OCI-LY3 (cell line): ENCODE measurements at regions not wholly inside any gene's neighbourhood (a gene's known extent, or its start where the extent isn't known, plus 50 kb on each side); places are given as distances from the start of the nearest gene placed in this dataset.

Experiments
- H2AFZ ChIP-seq: fragments of 200-600, 300-600 bp; shearing (Covaris generic); 2 replicates; pipeline ENCODE4 v1.6.0; 2014; ENCODE audit warnings: antibody characterized with exemption, low read depth, low read length
- H3K27ac ChIP-seq: fragments of 200-600, 300-600 bp; sonication (generic); 2 replicates; pipeline ENCODE4 v1.5.1; 2014; ENCODE audit warnings: mild to moderate bottlenecking, low read length, moderate library complexity, mixed read lengths
- H3K27me3 ChIP-seq: fragments of 200-600, 300-600 bp; sonication (generic); 2 replicates; pipeline ENCODE4 v1.6.1; 2014; ENCODE audit warnings: low read depth, low read length, mixed read lengths
- H3K36me3 ChIP-seq: fragments of 200-600, 300-600 bp; sonication (generic); replicated peaks from 2 replicates; pipeline ENCODE3; 2014; ENCODE audit warnings: low read depth, low read length, mixed read lengths
- H3K4me1 ChIP-seq: fragments of 300-600, 200-600 bp; sonication (generic); 2 replicates; pipeline ENCODE4 v1.6.1; 2014; ENCODE audit warnings: low read length, mixed read lengths
- H3K4me2 ChIP-seq: fragments of 200-600, 300-600 bp; sonication (generic); 2 replicates; pipeline ENCODE4 v1.6.1; 2014; ENCODE audit warnings: low read length, mixed read lengths
- H3K4me3 ChIP-seq: fragments of 300-600, 200-600 bp; sonication (generic); 2 replicates; pipeline ENCODE4 v1.5.1; 2014; ENCODE audit warnings: antibody characterized with exemption, mild to moderate bottlenecking, low read length, moderate library complexity
- H3K79me2 ChIP-seq: fragments of 300-600, 200-600 bp; shearing (Covaris generic); 2 replicates; pipeline ENCODE4 v1.6.1; 2014; ENCODE audit warnings: mild to moderate bottlenecking, low read length, mixed read lengths
- H3K9ac ChIP-seq: fragments of 300-600, 200-600 bp; shearing (Covaris generic); 2 replicates; pipeline ENCODE4 v1.6.0; 2014; ENCODE audit warnings: mild to moderate bottlenecking, low read length, moderate library complexity
- H3K9me3 ChIP-seq: fragments of 200-600, 300-600 bp; shearing (Covaris generic); 2 replicates; pipeline ENCODE4 v1.6.1; 2014; ENCODE audit warnings: low read length, mixed read lengths; ENCODE audit not compliant: insufficient read depth
- H4K20me1 ChIP-seq: fragments of 200-600, 300-600 bp; sonication (generic); 2 replicates; pipeline ENCODE4 v1.6.1; 2016; ENCODE audit warnings: low read length, mixed read lengths; ENCODE audit not compliant: insufficient read depth
- CTCF ChIP-seq: fragments of 200-600, 300-600 bp; sonication (generic); IDR thresholded peaks from 2 replicates; pipeline ENCODE4 v1.5.1; 2014; ENCODE audit warnings: antibody characterized with exemption, low read length, low read depth
- EZH2phosphoT487 ChIP-seq: fragments of 200-600 bp; shearing (Covaris generic); IDR thresholded peaks from 2 replicates; pipeline ENCODE4 v1.6.1; 2018; ENCODE audit warnings: antibody characterized with exemption, mixed run types, low read depth

DNA sequence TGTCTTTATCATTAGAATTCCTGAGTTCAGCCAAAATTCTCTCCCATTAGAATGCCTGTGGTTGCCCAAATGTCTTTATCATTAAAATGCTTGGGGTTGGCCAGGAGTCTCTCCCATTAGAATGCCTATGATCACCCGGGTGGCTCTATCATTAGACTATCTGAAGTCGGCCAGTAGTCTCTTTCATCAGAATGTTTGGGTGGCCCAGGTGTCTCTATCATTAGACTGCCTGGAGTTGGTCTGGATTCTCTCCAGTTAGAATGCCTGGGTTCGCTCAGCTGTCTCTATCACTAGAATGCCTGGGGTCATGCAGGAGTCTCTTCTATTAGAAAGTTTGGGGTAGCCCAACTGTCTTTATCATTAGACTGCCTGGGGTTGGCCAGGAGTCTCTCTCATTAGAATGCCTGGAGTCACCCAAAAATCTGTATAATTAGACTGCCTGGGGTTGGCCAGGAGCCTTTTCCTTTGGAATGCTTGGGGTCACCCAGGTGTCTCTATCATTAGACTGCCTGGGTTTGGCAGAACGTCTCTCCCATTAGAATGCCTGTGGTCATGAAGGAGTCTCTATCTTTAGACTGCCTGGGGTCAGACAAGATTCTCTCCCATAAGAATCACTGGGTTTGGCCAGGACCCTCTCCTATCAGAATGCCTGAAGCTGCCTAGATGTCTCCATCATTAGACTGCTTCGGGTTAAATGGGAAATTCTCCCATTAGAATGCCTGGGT is 1478.3 kb downstream of the UQCRFS1 start:
- Histone ChIP-seq H3K9ac (no peak overlapping the region), H3K27ac (no peak overlapping the region), H3K4me2 (no peak overlapping the region), H3K4me3 (no peak overlapping the region), H4K20me1 (no peaks in the 10 kb centered on the region), H3K36me3 (peaks cover 35% of the 10 kb centered on the region), H2AFZ (no peak overlapping the region), H3K9me3 (peaks cover 11% of the 10 kb centered on the region; the same call in 1 of the 2 replicates), H3K4me1 (no peaks in the 10 kb centered on the region), H3K27me3 (no peaks in the 10 kb centered on the region), H3K79me2 (no peaks in the 10 kb centered on the region)
- TF ChIP-seq CTCF (no peak), EZH2phosphoT487 (no peak)

DNA sequence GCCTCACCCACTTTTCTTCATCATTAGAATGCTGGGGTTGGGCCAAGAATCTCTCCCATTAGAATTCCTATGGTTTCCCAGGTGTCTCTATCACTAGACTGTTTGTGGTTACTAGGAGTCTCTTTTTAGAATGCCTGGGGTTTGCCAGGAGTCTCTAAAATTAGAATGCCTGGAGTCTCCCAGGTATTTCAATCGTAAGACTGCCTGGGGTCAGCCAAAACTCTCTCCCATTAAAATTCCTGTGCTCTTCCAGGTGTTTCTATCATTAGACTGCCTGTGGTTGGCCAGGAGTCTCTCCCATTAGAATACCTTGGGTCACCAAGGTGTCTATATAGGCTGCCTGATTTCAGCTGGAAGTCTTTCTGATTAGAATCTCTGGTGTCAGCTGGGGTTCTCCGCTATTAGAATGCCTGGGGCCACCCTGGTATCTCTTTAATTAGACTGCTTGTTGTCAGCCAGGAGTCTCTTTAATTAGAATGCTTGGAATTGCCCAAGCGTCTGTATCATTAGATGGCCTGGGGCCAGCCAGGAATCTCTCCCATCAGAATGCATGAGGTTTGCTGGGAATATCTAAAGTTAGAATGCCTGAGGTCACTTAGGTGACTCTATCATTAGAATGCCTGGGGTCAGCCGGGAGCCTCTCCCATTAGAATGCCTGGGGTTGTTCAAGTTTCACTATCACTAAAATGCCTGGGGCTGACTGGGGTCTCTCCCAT is 1479.2 kb downstream of the UQCRFS1 start:
- TF ChIP-seq EZH2phosphoT487 = no peak
- TF ChIP-seq CTCF = no peak
- H3K9me3 ChIP-seq = peaks cover 18% of the 10 kb centered on the region; the same call in 1 of the 2 replicates
- no peaks in the 10 kb centered on the region for H4K20me1 ChIP-seq

DNA sequence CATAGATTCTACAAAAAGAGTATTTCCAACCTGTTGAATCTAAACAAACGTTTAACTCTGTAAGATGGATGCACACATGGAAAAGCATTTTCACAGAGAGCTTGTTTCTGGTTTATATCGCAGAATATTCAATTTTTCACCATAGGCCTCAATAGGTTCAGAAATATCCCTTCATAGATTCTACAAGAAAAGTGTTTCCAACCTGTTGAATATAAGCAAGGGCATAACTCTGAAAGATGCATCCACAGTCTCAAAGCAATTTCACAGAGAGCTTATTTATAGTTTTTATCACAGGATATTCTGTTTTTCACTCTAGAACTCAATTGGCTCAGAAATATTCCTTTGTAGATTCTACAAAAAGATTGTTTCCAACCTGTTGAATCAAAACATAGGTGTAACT is 1483.6 kb downstream of the UQCRFS1 start:
- H3K27me3 ChIP-seq = no peaks in the 10 kb centered on the region
- TF ChIP-seq CTCF = no peak
- TF ChIP-seq EZH2phosphoT487 = no peak
- no peak overlapping the region for H3K9ac ChIP-seq
- H3K79me2 ChIP-seq = no peaks in the 10 kb centered on the region
- H3K27ac ChIP-seq = no peak overlapping the region
- peaks cover 24% of the 10 kb centered on the region for H3K9me3 ChIP-seq
- peaks cover 61% of the 10 kb centered on the region for H3K36me3 ChIP-seq
- H3K4me1 ChIP-seq = no peaks in the 10 kb centered on the region
- H2AFZ ChIP-seq = no peak overlapping the region
- H4K20me1 ChIP-seq = no peaks in the 10 kb centered on the region
- no peak overlapping the region for H3K4me3 ChIP-seq
- H3K4me2 ChIP-seq = no peak overlapping the region

More for the DNA sequence above, 1479.2 kb downstream of the UQCRFS1 start:
- H3K9ac ChIP-seq = no peak overlapping the region
- H2AFZ ChIP-seq = no peak overlapping the region
- no peaks in the 10 kb centered on the region for H3K79me2 ChIP-seq
- H3K27ac ChIP-seq = no peak overlapping the region
- H3K4me2 ChIP-seq = no peak overlapping the region
- H3K4me3 ChIP-seq = no peak overlapping the region
- no peaks in the 10 kb centered on the region for H3K27me3 ChIP-seq
- peaks cover 37% of the 10 kb centered on the region for H3K36me3 ChIP-seq
- no peaks in the 10 kb centered on the region for H3K4me1 ChIP-seq

DNA sequence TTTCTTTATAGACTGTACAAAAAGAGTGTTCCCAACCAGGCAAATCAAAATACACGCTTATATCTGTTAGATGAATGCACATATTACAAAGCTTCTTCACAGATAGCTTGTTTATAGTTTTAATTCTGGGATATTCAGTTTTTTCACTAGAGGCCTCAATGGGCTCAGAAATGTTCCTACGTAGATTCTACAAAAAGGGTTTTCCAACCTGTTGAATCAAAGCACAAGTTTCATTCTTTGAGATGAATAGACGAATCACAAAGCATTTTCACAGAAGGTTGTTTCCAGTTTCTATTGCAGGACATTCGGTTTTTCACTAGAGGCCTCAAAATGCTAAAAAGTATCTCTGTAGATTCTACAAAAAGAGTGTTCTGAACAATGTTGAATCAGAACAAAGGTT is 1490.3 kb downstream of the UQCRFS1 start:
- Histone ChIP-seq H3K27me3 (no peaks in the 10 kb centered on the region), H3K9ac (no peak overlapping the region), H3K4me3 (no peak overlapping the region), H3K79me2 (no peaks in the 10 kb centered on the region), H3K4me1 (no peaks in the 10 kb centered on the region), H4K20me1 (no peaks in the 10 kb centered on the region), H3K4me2 (no peak overlapping the region), H3K9me3 (0 out of 2 replicates have a peak, but pooled peaks cover 7% of the 10 kb centered on the region), H3K27ac (no peak overlapping the region), H2AFZ (no peak overlapping the region), H3K36me3 (peaks cover 17% of the 10 kb centered on the region)
- TF ChIP-seq CTCF (no peak), EZH2phosphoT487 (no peak)
